ENCODE measurements at regions not wholly inside any gene's neighbourhood (a gene's known extent, or its start where the extent isn't known, plus 50 kb on each side); places are given as distances from the start of the nearest gene placed in this dataset.

DNA sequence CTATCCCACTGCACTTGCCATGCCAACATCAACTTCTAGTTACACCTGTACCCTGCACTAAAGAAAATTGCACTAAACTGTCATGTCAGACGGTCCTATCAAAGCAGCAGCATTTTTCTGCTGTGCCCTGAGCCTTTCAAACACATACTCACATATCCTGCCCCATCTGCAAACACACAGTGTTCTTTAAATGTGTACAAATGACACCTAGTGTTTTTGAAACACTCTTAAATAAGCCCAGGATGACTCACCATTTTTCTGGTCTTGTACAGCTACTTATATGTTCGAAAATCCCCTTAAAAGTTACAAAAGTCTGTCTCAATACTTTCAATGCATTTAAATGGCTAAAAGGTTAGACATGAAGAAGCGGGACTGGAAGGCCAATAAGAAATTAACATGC is 346.7 kb upstream of the PPARGC1A start:
- TF ChIP-seq CTCF (IDR thresholded peaks at IDR 0.05) (no peak), POLR2A (IDR thresholded peaks at IDR 0.05) (no peak)
